DND-41 (cell line): ENCODE measurements at regions not wholly inside any gene's neighbourhood (a gene's known extent, or its start where the extent isn't known, plus 50 kb on each side); places are given as distances from the start of the nearest gene placed in this dataset.
"Not testable (repeated sequence)": the region's sequence is repeated elsewhere in the genome, so short reads cannot be mapped to it uniquely, and the experiment has no call there.

Source experiments
- ATAC-seq: fragments of 200-7000 bp; cut with Tn5 transposase; 3 replicates; pipeline ENCODE4 v1.9.1; 2021; ENCODE audit warnings: low read depth; ENCODE audit not compliant: insufficient read depth
- DNase-seq: peaks from one replicate; pipeline ENCODE4 v3.0.0-alpha.2; 2020
- H2AFZ ChIP-seq: 2 replicates; pipeline ENCODE4 v1.6.0; 2012; ENCODE audit warnings: low read depth, low read length
- H3K27ac ChIP-seq: 2 replicates; pipeline ENCODE4 v1.5.1; 2012; ENCODE audit warnings: low read length, inconsistent platforms
- H3K27me3 ChIP-seq: fragments of 200-600 bp; sonication (generic); 2 replicates; pipeline ENCODE4 v1.6.0; 2012; ENCODE audit warnings: low read length, mild to moderate bottlenecking, inconsistent platforms; ENCODE audit not compliant: insufficient read depth, poor library complexity
- H3K36me3 ChIP-seq: 2 replicates; pipeline ENCODE4 v1.5.1; 2012; ENCODE audit warnings: low read length, inconsistent platforms; ENCODE audit not compliant: insufficient read depth
- H3K4me1 ChIP-seq: 2 replicates; pipeline ENCODE4 v1.5.1; 2012; ENCODE audit warnings: mild to moderate bottlenecking, low read length; ENCODE audit not compliant: insufficient read depth
- H3K4me2 ChIP-seq: 2 replicates; pipeline ENCODE4 v1.6.0; 2012; ENCODE audit warnings: mild to moderate bottlenecking, moderate library complexity, low read length, inconsistent platforms; ENCODE audit not compliant: insufficient read depth
- H3K4me3 ChIP-seq, 2 experiments: fragments of 200-600 bp in 1 of 2; shearing (Covaris generic) in 1 of 2; 2 replicates each; pipeline ENCODE4 v1.5.1; 2012 to 2016; ENCODE audit warnings: inconsistent platforms in 2 of 2, low read length in 2 of 2, mild to moderate bottlenecking in 2 of 2, low read depth in 1 of 2, moderate library complexity in 1 of 2
- H3K79me2 ChIP-seq: 2 replicates; pipeline ENCODE4 v1.6.0; 2012; ENCODE audit warnings: low read length, inconsistent platforms; ENCODE audit not compliant: insufficient read depth
- H3K9ac ChIP-seq: 2 replicates; pipeline ENCODE4 v1.6.0; 2012; ENCODE audit warnings: low read depth, mild to moderate bottlenecking, inconsistent platforms, low read length, moderate library complexity
- H3K9me3 ChIP-seq: 2 replicates; pipeline ENCODE4 v1.5.1; 2012; ENCODE audit warnings: low read length, moderate library complexity, mild to moderate bottlenecking, inconsistent platforms; ENCODE audit not compliant: insufficient read depth, severe bottlenecking
- H4K20me1 ChIP-seq: 2 replicates; pipeline ENCODE4 v1.6.0; 2012; ENCODE audit warnings: low read length; ENCODE audit not compliant: insufficient read depth

DNA sequence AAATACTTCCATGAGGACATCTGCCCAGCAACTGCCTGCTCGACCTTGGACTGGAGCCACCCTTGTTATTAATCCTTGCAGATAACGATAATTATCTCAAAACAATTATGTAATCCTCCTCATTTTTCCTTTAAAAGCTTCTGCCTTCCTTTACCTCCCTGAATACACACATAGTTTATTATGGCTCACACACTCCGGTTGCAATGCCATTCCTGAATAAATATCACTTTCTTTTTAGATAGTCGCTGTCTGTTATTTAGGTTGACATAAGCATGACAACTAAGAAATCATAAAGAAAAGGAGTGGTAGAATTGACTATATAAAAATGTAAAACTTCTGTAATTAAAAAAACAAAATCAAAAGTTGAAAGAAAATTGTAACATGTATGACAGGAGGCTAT, 64.8 kb downstream of the B4GALT7 start:
- H3K4me3 ChIP-seq, H4K20me1 ChIP-seq, H3K36me3 ChIP-seq, H3K4me1 ChIP-seq, ATAC-seq, H3K27ac ChIP-seq, H3K27me3 ChIP-seq, H3K9me3 ChIP-seq, DNase-seq, H3K4me2 ChIP-seq, H2AFZ ChIP-seq, H3K9ac ChIP-seq: not testable (repeated sequence)
- H3K79me2 ChIP-seq, result peaks cover 16% of the 10 kb centered on the region

DNA sequence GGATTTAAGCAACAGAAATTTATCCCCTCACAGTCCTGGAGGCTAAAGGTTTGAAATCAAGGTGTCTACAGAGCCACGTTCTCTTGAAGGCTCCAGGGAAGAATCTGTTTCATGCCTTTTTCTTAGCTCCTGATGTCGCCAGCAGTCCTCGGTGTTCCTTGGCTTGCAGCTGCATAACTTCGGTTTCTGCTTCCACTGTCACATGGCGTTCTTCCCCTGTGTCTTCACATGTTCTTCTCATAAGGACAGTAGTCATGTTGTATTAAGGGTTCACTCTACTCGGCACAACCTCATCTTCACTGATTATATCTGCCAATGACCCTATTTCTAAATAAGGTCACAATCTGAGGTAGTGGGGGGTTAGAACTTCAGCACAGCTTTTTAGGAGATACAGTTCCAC, 65.2 kb downstream of the B4GALT7 start:
- H3K9ac ChIP-seq, H3K36me3 ChIP-seq, H3K27ac ChIP-seq, H3K4me3 ChIP-seq, H3K4me2 ChIP-seq, H3K27me3 ChIP-seq, H4K20me1 ChIP-seq, H2AFZ ChIP-seq, ATAC-seq, DNase-seq, H3K9me3 ChIP-seq, H3K4me1 ChIP-seq: not testable (repeated sequence)
- peaks cover 19% of the 10 kb centered on the region for H3K79me2 ChIP-seq

DNA sequence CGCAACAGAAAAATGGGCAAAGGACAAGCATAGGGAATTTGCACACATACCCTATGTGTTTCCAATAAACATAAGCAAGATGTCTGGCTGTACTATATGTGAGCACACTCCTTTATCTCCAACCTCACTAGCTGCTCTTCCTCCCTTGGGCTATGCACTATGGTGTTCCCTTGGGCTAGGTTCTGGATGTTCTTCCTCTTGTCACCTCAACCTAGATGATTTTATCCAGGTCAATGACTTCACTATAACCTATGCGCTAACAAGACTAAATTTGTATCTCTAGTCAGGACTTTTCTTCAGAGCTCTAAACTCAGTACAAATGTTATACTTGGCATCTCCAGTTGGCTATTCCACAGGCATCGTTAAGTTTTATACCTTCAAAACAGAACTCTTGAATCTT, 66.0 kb downstream of the B4GALT7 start:
- DNase-seq, H3K4me2 ChIP-seq, H2AFZ ChIP-seq, H3K4me3 ChIP-seq, ATAC-seq, H3K9ac ChIP-seq, H3K27ac ChIP-seq, H3K9me3 ChIP-seq, H3K27me3 ChIP-seq, H3K4me1 ChIP-seq, H4K20me1 ChIP-seq, H3K36me3 ChIP-seq: not testable (repeated sequence)
- H3K79me2 ChIP-seq, result peaks cover 21% of the 10 kb centered on the region

DNA sequence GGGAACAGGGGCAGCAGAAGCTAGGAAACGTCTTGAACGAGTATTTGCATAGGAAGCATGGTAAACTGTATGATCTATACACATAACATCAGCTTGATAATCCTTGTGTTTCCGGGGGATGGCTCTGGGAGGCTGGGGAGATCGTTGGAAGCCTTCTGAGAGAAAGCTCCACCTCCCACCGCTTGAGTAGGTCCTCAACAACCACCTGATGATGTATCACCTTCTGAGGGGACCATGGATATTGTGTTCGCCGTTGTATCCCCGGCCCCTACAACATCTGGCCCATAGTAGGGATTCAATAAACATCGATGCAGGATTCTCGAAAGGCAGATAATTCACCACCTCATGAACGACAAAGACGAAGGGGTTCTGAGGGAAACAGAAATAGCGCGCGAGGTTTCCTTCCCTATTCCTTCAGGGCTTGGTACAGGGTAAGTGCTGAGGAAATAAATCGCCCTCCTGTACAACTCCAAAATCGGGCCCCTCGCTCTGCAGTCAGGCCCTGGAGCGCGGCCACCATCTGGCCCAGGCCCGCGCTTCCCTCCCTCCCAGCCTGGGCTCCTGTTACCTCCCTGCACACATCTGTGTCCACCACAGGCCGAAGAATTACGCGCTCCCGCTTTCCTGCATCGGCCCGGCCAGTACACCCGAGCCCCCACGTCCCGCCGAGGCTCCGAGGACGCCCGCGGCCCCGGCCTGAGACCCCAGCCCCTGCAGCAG, 71.3 kb downstream of the B4GALT7 start:
- H3K27ac ChIP-seq, H3K36me3 ChIP-seq: not testable (repeated sequence)

DNA sequence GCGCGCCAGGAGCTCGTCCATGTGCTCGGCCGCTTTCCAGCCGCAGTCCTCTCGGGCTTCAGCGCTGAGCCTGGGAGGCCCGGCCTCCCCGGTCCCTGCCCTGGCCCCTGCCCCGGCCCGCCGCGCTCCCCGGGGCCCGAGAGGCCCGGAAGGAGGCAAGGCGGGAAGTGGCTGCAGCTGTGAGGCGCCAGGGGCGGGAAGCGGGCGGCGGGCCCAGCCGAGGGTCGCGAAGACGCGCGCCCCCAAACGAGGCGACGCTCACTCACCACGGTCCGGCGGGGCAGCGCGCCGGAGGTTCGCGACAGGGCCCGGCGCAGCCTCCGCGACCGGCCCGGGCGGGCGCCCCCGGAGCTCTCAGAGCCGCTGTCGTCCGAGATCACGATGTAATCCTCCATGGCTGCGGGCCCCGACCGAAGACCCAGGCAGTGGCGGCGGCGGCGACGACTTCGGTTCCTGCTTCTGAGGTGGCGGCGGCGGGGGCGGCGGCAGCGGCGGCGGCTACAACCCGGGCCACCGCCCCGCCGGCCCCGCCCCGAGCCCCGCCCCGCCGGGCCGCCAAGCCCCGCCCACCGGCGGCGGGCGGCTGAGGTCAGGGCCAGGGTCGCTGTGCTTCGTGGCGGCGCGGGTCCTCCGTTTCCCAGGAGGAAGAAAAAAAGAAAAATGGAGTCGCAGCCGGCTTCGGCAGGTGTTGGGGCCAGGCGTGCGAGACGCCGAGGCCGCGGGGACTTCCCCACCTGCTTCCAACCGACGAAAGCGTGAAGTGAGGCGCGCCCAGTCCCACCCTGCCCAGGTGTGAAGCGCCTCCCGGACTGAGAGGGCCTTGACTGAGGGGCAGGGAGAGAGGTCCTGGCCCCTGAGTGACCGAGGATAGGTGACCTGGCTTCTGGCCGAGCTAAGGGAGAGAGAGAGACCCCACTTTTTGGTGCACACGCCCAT, 72.1 kb downstream of the B4GALT7 start:
- Histone ChIP-seq H3K9ac (peak overlapping the region; percentile 53), H3K4me3 (peak overlapping the region in 1 of 2 experiments; percentile 52; a peak in 3 of 4 replicates), H3K4me2 (peak overlapping the region; percentile 52), H3K79me2 (peaks cover 17% of the 10 kb centered on the region), H2AFZ (peak overlapping the region; percentile 49; the same call in 1 of the 2 replicates)
- DNase-seq (peak; percentile 74), ATAC-seq (peak; percentile 71)
- not testable (repeated sequence) for H3K27ac ChIP-seq, H3K27me3 ChIP-seq, H4K20me1 ChIP-seq, H3K9me3 ChIP-seq, H3K36me3 ChIP-seq, H3K4me1 ChIP-seq

More for the DNA sequence above, 71.3 kb downstream of the B4GALT7 start:
- H4K20me1 ChIP-seq, H3K27me3 ChIP-seq, H3K9me3 ChIP-seq, H3K4me1 ChIP-seq, DNase-seq, H2AFZ ChIP-seq: not testable (repeated sequence)
- peak overlapping the region; percentile 56 for H3K4me2 ChIP-seq
- peak overlapping the region in 1 of 2 experiments; percentile 56; a peak in 2 of 4 replicates for H3K4me3 ChIP-seq
- peaks cover 19% of the 10 kb centered on the region for H3K79me2 ChIP-seq
- ATAC-seq, result peak; percentile 66
- peak overlapping the region; percentile 43 for H3K9ac ChIP-seq
